ENCODE measurements at regions not wholly inside any gene's neighbourhood (a gene's known extent, or its start where the extent isn't known, plus 50 kb on each side); places are given as distances from the start of the nearest gene placed in this dataset.

DNA sequence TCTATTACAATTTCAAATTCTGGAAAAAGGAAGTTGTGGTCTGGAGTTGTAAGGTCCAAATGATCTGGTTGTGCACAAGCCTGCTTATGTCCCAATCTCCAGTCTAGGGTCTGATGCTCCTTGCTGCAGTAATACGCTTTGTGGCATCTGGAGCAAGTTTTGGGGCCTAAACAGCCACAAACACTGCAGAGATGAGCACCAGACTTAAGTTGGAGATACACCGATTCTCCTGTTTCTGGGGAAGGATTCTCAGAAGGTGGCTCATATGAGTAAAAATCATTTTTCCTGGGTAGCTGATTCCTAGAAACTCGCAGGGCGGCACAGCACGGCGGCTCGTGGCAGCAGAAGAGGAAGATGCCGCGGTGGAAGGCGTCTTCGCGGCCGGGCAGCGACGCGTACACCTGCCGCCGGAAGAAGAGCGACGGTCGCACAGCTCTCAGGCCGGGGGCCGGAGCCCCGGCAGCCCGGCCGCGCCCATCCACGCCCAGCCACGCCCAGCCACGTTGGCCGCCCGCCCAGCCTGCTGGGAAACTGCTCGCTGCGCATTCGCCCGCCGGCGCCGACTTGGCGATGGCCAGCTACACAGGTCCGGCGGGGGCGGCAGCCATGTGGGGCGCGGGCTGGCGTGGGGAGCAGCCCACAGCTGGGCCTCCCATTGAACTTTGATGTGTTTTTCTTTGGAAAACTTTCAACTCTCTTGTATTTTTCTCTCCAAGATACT, 129.0 kb downstream of the ASCL4 start:
- TF ChIP-seq, protein P1, sequence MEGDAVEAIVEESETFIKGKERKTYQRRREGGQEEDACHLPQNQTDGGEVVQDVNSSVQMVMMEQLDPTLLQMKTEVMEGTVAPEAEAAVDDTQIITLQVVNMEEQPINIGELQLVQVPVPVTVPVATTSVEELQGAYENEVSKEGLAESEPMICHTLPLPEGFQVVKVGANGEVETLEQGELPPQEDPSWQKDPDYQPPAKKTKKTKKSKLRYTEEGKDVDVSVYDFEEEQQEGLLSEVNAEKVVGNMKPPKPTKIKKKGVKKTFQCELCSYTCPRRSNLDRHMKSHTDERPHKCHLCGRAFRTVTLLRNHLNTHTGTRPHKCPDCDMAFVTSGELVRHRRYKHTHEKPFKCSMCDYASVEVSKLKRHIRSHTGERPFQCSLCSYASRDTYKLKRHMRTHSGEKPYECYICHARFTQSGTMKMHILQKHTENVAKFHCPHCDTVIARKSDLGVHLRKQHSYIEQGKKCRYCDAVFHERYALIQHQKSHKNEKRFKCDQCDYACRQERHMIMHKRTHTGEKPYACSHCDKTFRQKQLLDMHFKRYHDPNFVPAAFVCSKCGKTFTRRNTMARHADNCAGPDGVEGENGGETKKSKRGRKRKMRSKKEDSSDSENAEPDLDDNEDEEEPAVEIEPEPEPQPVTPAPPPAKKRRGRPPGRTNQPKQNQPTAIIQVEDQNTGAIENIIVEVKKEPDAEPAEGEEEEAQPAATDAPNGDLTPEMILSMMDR (IDR thresholded peaks at IDR 0.05) = no peak
- TF ChIP-seq EP300 (IDR thresholded peaks at IDR 0.05) (no peak), POLR2A (IDR thresholded peaks at IDR 0.05) (no peak)

Data from ovary (tissue), 3 donors.